Astrocyte (in vitro differentiated cells and primary cell): ENCODE measurements at regions not wholly inside any gene's neighbourhood (a gene's known extent, or its start where the extent isn't known, plus 50 kb on each side); places are given as distances from the start of the nearest gene placed in this dataset.

ENCODE experiments used
- CTCF ChIP-seq: IDR thresholded peaks from 2 replicates; pipeline ENCODE4 v1.5.1; 2011; ENCODE audit warnings: low read depth, mild to moderate bottlenecking, inconsistent platforms, low read length, moderate library complexity; ENCODE audit not compliant: insufficient read depth
- EZH2 ChIP-seq: IDR thresholded peaks from 2 replicates; pipeline ENCODE4 v1.6.1; 2012; ENCODE audit warnings: mild to moderate bottlenecking, low read length, inconsistent platforms; ENCODE audit not compliant: insufficient read depth

GRCh38 chr9:90175865-90176264 lies 466.8 kb downstream of the DIRAS2 start:
- TF ChIP-seq CTCF (no peak), EZH2 (no peak)
